Left forelimb (tissue), 1 donor: ENCODE measurements at regions not wholly inside any gene's neighbourhood (a gene's known extent, or its start where the extent isn't known, plus 50 kb on each side); places are given as distances from the start of the nearest gene placed in this dataset.
"Not testable (repeated sequence)": the region's sequence is repeated elsewhere in the genome, so short reads cannot be mapped to it uniquely, and the experiment has no call there.

Experiments
- DNase-seq: peaks from one replicate; pipeline ENCODE4 v3.0.0-alpha.2; 2018; ENCODE audit warnings: low spot score

DNA sequence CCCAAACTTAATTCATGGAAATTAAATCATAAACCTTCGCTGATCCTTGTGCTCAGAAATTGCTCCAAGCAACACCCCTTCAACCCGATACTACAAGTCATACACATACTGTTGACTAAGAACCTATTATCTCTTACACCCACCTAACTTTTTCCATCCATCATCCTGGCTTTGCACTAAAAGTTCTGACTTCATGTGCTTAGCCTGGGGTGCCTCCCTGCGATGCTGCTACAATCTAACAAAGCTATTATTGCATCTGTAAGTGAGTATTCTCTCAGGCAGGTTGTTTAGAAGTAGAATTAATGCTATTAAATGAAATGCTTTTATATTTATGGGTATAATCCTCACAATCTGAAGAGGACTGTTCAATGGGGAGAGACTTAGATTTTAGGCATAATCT is 619.8 kb downstream of the CCDC85A start:
- DNase-seq, result no peak

DNA sequence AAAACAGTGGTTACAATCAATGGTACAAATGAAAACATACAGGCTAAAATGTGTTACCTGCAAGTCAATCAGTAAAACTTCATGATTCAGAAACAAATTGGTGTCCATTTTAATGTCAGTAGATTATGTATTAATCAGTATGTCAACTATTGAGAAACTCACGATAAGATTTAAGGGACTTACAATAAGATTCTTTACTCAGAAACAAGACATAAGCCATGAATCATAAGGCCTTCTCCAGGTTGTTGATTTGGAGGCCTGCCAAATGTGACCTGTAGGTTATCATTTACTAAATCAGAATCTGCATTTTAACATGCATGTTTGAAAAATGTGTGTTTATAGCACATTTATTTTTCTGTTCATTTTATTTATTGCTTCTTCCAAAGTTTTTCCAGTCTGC is 623.1 kb downstream of the CCDC85A start:
- DNase-seq, result no peak

GRCh38 chr2:56807861-56808260 is 624.1 kb downstream of the CCDC85A start:
- DNase-seq, result no peak

DNA sequence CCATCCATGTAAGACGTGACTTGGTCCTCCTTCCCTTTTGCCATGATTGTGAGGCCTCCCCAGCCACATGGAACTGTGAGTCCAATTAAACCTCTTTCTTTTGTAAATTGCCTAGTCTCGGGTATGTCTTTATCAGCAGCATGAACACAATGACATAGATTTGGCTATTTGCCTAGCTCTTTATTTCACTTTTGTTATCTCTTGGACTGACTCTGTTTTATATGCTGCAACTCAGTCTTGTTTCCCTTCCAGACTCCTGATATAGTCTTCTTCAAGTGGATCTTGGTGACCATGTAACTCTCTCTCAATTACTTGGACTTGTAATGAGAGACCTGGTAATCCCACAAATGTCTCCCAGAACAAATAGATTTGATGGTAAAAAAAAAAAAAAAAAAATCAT is 627.6 kb downstream of the CCDC85A start:
- no peak for DNase-seq

DNA sequence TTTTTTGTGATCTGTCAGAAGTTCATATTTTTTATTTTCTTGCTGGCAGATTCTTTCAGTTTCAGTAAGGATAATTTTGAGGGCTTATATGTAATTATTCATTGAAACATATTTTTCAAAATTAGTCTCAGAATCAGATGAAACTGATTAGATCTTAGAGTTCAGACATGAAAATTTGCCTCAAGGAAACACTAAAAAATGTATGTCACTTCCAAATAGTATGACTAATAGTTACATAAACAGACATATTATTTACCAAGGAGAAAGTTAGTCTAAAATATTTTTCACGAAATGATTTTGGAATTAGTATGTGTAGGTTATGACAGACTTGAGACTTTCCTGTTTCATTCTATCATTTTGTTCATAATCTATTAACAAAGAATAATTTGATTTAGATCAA is 628.6 kb downstream of the CCDC85A start:
- DNase-seq, result no peak

GRCh38 chr2:56813490-56813889 is 629.7 kb downstream of the CCDC85A start:
- no peak for DNase-seq

DNA sequence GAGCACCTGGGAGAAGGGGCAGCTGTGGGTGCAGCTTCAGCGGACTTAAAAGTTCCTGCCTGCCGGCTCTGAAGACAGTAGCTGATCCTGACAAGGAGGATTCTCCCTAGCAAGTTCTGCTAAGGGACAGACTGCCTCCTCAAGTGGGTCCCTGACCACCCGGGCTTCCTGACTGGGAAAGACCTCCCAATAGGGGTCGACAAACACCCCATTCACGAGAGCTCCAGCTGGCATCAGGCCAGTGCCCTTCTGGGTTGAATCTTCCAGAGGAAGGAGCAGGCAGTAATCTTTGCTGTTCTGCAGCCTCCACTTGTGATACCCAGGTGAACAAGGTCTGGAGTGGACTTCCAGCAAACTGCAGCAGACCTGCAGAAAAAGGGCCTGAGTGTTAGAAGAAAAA is 632.9 kb downstream of the CCDC85A start:
- DNase-seq, result no peak

DNA sequence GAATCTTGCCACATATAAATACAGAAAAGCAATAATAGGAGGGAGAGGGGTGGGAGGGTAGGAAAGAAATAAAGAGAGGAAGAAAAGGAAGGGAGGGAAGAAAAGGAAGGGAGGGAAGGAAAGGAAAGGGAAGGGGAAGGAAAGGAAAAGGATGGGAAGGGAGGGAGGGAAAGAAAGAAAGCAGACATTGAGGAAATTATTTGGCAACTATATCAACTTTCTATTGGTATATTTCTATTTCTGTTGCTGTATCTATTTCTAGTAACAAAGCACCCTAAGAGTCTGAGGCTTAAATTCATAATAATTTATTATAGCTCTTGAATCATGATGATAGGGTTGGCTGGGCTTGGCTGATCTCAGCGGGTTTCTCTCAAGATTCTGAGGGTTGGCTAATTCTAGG is 648.0 kb downstream of the CCDC85A start:
- no peak for DNase-seq

GRCh38 chr2:56834686-56835085 is 650.9 kb downstream of the CCDC85A start:
- no peak for DNase-seq

- DNase-seq, result not testable (repeated sequence)
These were observed 656.2 kb downstream of the CCDC85A start for GRCh38 chr2:56840009-56840408.

DNA sequence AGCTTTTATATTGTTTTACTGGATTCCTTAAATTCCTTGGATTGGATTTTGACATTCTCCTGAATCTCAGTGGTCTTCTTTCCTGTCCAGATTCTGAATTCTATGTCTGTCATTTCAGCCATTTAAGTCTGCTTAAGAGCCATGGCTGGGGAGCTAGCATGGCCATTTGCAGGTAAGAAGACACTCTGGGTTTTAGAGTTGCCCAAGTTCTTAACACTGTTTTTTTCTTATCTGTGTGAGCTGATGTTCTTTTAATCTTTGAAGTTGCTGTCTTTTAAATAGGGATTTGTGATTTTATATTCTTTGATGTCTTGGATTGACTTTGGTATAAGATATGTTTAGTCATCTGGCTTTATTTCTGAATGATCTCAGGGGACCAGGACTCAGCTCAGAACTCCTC is 677.2 kb downstream of the CCDC85A start:
- DNase-seq, result no peak

- no peak for DNase-seq
These were observed 687.9 kb downstream of the CCDC85A start for GRCh38 chr2:56871644-56872043.

DNA sequence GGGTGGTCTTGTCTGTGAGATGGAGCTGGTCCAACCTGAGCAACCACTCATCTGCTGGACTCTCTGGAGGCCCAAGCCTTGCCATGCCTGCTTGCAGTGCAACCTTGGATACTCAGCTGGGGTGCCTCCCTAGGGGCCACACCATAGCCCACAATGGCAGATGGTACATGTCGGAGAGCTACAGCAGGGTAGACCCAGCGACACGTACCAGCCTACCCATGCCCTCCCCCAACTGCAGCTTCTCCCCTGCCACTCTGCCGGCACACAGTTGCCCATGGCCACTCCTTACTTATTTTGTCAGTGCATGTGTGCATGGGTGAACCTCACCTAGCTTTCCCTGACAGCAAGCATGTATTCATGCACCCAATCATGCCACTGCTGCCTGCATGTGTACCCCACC is 690.9 kb downstream of the CCDC85A start:
- DNase-seq, result no peak

GRCh38 chr2:56889738-56890137 is 705.9 kb downstream of the CCDC85A start:
- DNase-seq, result no peak

DNA sequence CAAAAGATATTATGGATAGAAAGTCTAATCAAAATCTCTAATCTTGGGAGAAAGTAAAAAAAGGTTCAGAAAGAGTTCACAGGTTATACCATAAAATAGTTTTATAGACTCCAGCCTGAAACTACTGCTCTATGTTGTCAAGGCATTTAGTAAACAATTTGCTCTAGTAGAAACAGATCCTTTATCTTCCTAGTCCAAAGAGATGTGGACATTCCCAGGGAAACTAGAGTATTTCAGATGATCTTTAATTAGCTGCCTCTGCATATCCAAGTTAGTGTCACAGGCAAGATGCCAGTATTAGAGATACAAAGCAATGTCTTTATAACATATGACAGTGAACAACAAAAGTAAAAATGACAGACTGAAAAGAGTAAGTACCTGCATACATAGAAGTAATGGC is 708.6 kb downstream of the CCDC85A start:
- no peak for DNase-seq

DNA sequence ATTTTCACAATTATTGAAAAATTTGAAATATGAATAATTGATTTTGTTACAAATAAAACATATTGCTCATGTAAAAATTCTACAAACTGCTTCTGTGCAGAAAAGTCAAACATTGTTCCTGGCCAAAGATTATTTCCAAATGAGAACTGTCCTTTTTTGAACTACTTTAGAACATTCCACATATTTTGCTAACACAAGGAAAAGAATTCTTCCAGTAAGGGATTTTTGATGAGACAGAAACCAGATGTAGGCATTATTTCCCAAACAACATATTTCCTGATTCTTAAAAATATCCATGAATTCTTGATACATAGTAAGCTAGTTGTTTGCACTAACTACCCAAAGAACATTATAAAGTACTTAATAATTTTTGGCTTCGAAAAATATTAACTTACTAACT is 715.2 kb downstream of the CCDC85A start:
- DNase-seq, result no peak

DNA sequence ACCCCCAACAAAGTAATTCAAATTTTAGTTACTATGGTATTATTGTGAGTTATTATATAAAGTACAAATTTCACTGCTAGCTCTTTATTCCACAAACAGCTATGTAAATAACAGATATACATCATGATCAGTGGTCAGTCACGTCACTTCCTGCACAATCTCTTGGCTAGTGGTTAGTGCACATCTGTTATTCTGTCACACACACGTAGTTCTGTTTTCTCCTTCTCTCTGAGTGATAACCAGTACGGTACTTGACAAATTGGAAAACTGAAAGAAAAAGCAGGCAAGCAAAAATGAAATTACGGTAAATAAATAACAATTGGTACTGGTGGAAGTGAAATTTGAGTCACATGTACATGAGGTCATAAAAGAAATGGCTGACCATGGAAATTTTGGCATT is 728.7 kb downstream of the CCDC85A start:
- no peak for DNase-seq

DNA sequence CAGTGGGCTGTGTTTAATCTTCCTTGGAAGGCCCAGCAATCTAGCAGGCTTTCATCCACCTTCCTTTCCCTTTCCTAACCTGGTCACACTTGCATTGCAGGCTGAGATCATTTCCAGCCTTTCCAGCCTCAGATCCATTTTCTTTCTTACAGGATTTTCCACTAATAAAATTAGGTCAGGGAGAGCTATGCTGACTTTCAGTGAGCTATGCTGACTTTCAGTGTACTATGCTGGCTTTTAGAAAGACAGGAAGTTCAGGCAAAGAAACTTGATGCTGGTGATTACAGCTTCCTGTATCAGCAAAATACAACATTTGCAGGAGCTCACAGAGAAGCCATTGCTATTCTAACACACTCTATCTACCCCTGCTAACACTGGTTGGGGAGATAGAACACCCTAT is 735.0 kb downstream of the CCDC85A start:
- no peak for DNase-seq

- no peak for DNase-seq
These were observed 750.2 kb downstream of the CCDC85A start for GRCh38 chr2:56933976-56934375.

GRCh38 chr2:56934866-56935265 is 751.1 kb downstream of the CCDC85A start:
- DNase-seq, result no peak

DNA sequence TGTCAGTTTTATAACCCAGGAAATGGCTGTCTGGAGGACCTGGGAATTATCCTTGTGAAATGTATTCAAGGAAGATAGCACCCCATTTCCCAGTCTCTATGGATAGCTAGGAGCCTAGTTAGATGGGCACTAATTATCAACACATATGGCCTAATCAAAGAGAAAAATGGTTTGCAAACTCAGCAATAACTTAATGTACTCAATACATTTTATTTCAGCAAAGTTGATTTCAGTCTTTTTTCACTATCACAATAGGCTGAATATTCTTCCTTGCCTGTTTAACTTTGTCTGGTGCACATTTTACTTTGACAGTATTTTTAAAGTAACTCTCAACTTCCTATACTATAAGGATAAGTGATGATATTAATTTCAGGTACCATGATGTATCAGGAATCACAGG is 756.3 kb downstream of the CCDC85A start:
- DNase-seq, result no peak

GRCh38 chr2:56952871-56953270 is 769.1 kb downstream of the CCDC85A start:
- DNase-seq, result no peak

DNA sequence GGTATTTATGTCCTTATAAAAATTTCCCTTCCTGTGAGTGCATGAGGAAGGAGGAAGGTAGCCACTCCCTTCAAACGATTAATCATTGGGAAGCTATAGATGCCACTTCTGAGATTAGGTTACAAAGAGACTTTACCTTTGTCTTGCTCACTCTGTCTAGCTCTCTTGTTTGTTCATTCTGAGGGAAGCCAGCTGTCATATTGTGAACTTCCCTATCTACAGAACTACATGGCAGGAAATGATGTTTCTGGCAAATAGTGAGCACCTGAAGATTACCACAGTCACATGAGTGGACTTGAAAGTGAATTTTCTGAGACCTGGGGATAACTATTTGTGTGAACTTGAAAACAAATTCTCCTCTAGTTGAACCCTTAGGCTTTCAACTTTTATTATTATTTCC is 776.8 kb downstream of the CCDC85A start:
- no peak for DNase-seq

DNA sequence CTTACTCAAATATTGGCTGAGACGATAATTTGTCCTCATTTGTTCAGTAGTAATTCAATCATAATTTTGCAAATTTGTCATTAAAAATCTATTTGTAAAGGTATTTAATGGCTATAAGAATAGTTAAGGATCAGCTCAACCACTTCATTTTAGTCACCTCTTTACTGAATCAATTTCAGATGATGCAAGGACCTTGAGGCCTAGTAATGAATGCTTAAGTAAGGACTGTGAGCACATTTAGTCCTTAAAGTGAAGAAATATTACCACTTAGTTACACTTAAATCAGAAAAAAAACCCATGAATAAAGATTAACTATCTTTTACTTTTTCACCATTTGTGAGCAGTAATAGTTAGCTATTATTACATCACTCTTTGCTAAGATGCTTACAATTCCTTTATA is 778.9 kb downstream of the CCDC85A start:
- DNase-seq, result no peak

DNA sequence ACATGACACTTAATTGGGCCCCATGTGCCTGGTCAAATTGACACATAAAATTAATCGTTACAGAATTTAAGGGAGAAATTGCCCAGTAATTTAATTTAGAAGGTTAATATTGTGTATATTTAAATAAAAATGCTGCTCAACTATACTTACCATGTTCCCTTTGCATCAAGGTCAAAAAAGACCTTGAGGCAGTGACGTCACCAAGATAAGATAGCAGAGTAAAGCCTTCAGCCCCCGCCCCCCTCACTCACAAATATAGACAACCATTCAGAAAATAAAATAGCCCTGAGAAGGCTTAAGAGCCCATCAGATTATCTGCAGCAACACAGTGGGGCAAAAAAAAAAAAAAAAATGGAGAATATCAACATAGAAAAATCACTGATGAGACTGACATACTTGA is 785.7 kb downstream of the CCDC85A start:
- DNase-seq, result no peak
